Left cardiac atrium (tissue), 4 donors: ENCODE measurements at regions not wholly inside any gene's neighbourhood (a gene's known extent, or its start where the extent isn't known, plus 50 kb on each side); places are given as distances from the start of the nearest gene placed in this dataset.
A peak's percentile ranks its signal among the peaks of the same experiment; 100 is the strongest.
"Not testable (repeated sequence)": the region's sequence is repeated elsewhere in the genome, so short reads cannot be mapped to it uniquely, and the experiment has no call there.

ENCODE experiments used
- ATAC-seq, 2 donors: fragments of 200-7000 bp; cut with Tn5 transposase; one replicate each; pipeline ENCODE4 v1.9.1; 2020; ENCODE audit warnings: mild to moderate bottlenecking in 2 of 2, moderate library complexity in 2 of 2
- DNase-seq: peaks from one replicate; pipeline ENCODE4 v3.0.0-alpha.2; 2020
- intact Hi-C, 2 donors: fragments of 100-400 bp; cut with DNase I; formaldehyde crosslinking; loops; one replicate each; pipeline versions ENCODE4 v1.14.1 to v1.15.1; 2022 to 2023
- donor health status: DM: no; HTN: yes; CAD: no.
- donor health status: DM: no; HTN: yes; CAD: no; lungs with severe emphysema.
- donor health status: DM: yes; HTN: yes; CAD: no.
- donor health status: Dilated cardiomyopathy.

DNA sequence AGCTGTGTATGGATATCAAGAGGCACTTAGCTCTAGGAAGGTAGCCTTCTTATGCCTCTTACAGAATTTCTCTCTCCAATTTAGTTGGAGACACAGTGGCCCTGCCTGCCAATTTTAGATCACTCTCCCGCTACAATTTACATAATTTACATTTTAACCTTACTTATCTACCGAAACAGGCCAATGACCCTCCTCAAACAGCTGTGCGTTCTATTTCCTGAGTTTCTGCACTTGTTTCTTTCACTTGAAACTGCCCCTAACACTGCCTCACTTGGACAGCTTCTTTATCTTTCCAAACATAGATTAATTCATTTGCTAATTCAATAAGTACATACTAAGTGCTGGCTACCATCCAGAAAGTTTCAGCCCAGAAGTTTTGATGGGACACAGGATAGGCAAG, 52.9 kb upstream of the HDDC2 start:
- ATAC-seq: no peak
- no peak for DNase-seq
- intact Hi-C loops: no loop called here

DNA sequence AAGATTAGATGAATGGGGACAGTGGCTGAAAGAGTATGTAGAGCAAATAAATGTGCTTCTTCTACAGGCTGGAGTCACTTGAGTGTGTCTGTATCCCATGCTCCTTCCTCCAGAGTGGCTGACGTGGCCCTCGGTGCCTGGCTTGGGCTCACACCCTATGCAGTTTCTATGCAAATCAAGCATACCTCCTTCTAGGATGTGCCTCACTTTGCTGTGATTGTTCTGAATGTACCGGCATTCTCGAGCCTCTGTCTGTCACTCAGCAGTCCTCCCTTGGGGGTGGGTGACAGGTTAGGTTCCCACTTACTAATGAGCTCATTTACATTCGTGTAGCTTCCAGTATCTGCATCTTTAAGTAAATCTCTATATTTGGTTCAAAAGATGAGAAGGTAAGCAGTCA, 55.1 kb upstream of the HDDC2 start:
- ATAC-seq (no peak), DNase-seq (no peak)
- intact Hi-C loops: no loop called here

DNA sequence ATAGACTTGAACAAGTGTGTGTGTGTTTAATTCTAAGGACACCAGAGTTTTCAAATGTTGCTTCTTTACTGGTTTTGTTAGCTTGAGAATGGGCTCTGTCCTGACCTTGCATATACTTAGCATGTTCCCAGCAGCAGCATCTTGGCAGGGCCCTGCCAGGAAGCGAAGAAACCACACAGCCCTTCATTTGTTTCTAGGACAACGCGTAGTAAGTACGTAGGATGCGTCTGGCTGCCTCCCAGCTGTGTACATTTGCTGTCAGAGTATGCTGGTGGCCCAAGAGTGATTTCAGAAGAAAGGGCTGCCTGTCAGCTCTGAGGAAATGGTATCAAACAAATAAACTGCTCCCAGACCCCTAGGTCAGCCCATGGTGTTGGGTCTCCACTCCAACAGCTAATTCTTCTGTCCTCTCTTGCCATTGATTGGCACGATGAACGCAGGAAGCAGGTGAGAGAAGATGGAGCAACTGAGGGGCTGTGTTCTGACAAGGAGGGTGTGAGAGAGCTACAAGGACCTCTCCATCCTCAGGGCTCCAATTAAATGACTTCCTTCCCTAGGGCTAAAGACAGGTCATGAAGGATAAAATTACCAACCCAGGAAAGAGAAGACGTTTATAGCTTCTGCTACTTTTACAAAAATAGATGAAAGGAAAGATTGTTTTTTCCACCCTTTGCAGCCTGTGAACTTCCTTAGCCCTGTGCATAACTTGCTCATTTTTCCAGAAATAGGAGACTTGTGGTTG, 55.9 kb upstream of the HDDC2 start:
- ATAC-seq: peak; percentile 27 to 55

DNA sequence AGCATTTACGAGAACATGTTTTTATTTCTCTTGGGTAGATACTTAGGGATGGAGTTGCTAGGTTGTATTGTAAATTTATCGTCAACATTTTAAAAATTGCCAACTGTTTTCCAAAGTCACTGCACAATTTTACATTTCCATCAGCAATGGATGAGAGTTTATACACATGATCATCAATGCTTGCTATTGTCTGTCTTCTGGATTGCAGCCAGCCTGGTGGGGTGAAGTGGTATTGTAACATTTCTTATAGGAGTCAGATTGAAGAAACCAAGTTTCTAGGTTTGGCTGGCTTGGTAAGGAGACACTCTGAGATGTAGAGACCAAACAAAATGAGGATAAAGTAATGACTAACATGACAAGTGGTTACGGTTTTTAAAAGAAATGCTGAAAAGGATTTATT, 57.1 kb upstream of the HDDC2 start:
- ATAC-seq (no peak), DNase-seq (no peak)
- intact Hi-C loops: no loop called here

More for the DNA sequence above, 55.9 kb upstream of the HDDC2 start:
- intact Hi-C loops: no loop called here
- no peak for DNase-seq

DNA sequence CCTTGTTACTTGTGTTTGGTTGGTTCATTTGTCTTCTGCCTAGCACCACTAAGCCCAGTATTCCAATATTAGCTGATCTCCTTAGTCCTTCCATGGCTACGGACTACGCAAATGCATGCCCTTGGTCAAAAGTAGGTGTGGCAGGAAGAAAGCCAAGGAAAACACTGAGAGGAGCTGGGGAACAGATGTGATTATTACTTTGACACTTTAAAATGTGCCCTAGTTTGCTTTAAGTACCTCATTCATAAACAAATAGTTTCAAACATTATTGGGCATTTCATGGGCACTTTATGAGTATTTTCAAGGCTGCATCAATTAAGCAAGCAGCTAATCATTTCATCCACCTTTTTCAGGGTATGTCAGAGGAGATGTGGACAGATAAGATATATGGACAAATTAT, 60.1 kb upstream of the HDDC2 start:
- intact Hi-C loops: no loop called here
- no peak for DNase-seq
- ATAC-seq: no peak

DNA sequence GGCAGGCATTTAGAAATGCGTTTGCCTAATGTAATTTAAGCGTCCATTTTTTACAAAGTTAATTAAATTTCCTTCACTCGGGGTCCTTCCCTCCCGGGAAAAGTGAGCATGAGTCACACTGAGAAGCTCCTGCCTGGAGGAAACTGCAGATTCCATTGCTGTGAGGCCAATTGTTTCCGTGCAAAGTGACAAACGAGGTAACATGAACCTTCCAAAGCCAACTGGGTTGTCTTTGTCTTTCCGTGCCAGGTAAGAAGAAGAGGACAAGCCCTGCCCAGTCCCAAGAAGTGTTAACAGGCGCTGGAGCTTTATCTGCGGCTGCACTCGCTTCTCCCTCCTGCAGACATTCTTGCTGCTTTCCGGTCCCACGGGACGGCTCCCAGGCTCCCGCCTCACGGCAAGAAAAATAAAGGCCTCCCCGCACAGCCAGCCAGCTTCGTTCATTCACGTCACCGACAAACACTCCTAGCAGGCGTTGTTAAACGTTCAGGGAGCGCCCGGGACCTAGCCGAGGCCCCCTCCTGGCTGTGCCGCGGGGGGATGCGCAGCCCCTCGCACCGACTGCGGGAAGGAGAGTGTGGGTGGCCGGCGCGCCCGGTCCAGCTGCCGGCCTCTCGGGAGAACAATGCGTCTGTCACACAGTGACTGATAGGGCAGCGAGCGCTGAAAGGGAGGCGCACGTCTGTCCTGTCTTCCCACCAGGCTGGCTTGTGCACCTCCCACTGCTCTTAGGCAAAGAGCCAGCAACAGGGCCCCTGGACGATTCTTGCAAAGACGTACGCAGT, 61.5 kb upstream of the HDDC2 start:
- DNase-seq: peak; percentile 69
- ATAC-seq: peak; percentile 80 to 83
- intact Hi-C loops: no loop called here

DNA sequence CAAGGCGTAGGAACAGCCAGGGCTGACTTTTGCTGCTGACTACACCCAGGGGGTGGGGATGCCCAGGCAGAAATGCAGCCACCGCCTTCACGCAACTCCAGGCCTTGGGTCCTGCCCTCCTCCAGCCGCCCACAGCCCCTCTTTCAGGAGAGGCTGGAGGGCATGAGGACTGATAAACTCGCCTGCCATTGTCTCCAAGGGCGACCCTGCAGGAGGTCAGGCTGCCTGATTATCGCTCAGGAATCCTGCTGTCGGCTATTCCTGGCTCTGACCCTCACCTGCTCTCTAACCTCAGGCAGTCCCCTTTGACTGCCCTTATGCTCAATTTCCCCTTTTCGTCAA, 62.0 kb upstream of the HDDC2 start:
- ATAC-seq: no peak
- DNase-seq: no peak
- intact Hi-C loops: no loop called here

DNA sequence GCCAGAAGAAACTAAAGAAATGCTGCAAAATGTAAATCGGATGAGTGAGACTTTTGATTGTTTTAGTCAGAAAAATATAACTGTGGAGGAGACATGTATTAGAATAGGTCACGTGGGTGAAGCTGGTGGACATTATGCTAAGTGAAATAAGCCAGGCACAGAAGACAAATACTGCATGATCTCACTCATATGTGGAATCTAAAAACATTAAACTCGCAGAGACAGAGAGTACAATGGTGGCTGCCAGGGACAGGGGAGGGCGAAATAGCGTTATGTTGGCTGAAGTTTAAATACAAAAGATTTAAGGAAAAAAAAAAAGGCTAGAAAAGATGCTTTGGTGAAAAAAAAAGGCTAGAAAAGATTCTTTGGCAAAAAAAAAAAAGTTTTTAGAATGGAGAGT, 63.5 kb upstream of the HDDC2 start:
- DNase-seq: no peak
- intact Hi-C loops: no loop called here
- peak in 1 of 2 donors; percentile 9 for ATAC-seq

DNA sequence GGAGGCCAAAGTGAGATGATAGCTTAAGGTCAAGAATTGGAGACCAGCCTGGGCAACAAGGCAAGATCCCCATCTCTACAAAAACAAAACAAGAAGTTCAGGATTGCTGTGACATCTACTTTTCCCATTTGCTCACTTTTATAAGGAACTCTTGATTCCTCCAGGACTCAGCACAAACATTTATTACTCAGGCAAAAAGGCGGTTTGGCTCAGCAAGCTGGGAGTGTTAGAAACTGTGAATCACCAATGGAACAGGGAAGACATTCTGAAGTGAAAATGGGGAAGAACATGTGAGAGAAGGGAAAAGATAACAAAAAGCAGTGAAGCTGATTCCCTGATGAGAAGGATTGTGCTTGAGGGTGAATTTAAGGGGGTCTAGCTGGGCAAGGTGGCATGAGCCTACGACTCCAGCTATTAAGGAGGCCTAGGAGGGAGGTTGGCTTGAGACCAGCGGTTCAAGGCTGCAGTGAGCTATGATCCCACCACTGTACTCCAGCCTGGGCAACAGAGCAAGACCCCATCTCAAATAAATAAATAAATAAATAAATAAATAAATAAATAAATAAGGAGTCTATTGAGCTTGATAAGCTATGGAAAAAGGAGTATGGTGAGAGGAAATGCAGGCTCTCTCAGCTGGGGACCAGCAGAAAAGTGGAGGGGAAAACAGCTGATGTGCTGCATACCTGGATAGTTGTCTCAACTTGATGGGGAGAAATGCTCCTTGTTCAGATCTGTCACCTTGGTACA, 65.4 kb upstream of the HDDC2 start:
- intact Hi-C loops: no loop called here
- DNase-seq (no peak), ATAC-seq (no peak)

DNA sequence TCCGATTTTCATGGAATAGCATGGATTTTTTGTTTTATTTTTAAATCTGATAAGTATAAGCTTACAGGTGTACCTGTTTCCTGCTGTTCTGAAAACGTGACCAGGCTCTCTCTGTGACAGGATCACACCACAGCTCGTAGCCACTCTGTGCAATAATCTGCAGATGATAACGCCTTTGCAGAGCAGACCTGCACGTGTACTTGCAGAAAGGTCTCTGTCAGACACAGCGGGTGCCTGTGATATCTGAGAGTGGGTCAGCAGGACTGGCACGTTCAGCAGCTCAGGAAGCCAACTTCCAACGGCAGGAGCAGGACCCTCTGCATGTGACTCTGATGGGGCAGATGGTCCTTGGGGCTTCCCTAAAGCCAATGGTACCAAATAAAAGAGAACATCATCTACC, 68.6 kb upstream of the HDDC2 start:
- intact Hi-C loops: no loop called here
- DNase-seq (no peak), ATAC-seq (no peak)

DNA sequence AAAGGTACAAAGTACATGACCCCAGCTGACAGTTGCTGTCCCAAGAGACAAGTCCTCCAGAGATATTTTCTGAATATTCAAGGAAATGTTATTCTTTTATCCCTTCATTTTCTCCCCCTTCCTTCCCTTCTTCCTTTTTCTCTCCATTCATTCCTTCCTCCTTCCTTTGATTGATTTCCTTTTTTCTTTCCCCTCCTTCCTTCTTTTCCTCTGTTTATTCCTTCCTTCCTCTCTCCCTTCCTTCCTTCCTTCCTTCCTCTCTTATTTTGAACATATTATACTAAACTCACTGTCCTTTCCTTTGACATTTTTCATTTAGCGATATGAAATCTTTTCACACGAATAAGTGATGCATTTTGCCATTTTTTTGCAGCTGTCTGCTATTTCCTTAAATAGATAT, 73.2 kb upstream of the HDDC2 start:
- ATAC-seq: no peak
- intact Hi-C loops: no loop called here
- no peak for DNase-seq

DNA sequence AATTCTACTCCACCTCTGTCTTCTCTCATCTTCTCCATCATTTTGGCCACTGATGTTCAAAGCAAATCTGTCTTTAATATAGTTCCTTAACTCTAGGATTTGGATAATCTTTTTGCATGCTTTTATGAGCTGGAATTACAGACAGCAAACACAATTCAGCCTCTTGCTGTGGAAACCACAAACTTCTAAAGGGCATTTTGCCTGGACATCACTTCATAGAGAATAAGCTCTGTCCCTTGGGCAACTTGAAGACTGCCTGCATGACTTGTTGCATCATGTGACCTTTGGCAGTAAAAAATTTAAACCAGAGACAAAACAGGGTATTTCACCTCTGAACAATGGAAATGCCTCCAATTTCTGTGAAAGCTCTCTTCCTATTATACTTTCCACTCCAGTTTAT, 74.1 kb upstream of the HDDC2 start:
- ATAC-seq (no peak), DNase-seq (no peak)
- intact Hi-C loops: no loop called here

DNA sequence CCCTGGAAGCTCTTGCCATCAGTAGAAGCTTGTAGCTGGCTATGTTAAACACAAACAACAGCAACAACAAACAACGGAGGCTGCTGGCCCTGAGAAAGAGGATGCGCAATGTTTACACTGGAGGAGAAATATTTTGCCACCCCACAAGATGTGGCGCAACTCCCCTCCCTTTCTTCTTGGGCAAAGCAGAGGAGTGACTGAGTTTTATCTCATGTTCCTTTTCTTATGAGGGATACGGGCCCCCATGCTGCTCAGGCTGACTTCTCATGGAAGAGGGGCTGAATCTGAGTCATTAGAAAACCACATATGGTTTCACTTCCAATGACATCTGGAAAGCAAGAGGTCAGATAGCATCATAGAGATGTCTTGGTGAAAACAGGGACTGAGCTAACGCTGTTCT, 75.9 kb upstream of the HDDC2 start:
- intact Hi-C loops: no loop called here
- ATAC-seq (peak in 1 of 2 donors; percentile 35), DNase-seq (no peak)

DNA sequence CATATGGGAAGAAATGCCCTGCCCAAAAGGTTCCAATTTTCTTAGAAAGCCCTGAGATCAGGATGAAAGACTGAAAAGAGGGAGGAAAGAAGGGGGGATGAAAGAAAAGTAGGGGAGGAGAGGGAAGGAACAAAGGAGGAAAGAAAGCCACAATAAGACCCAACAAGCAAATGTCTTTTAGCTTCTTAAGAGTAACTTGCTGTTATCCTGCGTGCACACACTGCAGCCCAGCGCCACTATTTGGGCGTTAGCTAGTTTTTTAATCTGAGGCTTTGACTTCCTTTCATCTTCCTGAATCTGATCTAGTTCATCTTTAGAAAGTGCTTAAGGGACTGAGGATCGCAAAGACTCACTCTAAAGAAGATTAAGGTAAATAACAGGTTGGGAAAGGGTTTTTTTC, 77.4 kb upstream of the HDDC2 start:
- no peak for DNase-seq
- ATAC-seq: no peak
- intact Hi-C loops: no loop called here

DNA sequence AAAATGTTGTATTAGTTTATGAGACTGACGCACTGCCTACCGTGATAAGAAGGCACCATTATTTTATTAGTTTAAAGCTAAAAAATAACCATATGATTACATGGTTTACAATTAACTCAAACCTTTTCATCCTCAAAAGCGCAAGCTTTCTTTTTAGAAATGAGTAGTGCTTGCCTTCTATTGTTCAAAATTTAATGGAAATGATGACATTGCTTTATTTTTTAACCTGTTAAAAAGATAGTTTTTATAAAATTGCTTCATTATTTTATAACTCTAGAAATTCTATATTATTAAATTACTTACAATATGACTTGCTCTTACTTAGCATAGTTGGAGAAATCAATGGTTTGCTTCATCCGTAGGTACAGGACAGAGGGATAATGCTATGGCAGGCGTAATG, 78.7 kb upstream of the HDDC2 start:
- ATAC-seq: no peak
- DNase-seq: no peak
- intact Hi-C loops: no loop called here

DNA sequence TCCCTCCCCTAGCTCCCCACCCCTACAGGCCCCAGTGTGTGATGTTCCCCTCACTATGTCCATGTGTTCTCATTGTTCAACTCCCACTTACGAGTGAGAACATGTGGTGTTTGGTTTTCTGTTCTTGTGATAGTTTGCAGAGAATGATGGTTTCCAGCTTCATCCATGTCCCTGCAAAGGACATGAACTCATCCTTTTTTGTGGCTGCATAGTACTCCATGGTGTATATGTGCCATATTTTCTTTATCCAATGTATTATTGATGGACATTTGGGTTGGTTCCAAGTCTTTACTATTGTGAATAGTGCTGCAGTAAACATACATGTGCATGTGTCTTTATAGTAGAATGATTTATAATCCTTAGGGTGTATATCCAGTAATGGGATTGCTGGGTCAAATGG, 84.6 kb upstream of the HDDC2 start:
- intact Hi-C loops, ATAC-seq, DNase-seq: not testable (repeated sequence)

DNA sequence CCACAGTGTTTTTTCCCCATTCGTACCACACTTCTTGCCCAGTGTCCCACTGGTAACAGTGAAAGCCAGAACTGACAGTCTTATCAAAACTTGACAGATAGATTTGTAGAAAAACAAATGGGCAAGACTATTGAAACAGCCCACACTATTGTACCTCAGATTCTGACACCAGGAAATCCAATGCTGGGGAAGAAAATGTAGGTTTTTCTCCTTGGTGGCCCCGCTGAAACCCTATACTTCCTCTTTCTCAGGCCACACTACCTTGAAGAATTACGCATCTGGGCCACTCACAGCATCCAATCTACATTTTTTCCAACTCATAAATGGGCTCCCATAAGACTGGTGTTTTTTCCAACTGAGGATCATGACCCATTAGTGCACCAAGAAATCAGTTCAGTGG, 90.9 kb upstream of the HDDC2 start:
- intact Hi-C loops: no loop called here
- DNase-seq (no peak), ATAC-seq (no peak)

DNA sequence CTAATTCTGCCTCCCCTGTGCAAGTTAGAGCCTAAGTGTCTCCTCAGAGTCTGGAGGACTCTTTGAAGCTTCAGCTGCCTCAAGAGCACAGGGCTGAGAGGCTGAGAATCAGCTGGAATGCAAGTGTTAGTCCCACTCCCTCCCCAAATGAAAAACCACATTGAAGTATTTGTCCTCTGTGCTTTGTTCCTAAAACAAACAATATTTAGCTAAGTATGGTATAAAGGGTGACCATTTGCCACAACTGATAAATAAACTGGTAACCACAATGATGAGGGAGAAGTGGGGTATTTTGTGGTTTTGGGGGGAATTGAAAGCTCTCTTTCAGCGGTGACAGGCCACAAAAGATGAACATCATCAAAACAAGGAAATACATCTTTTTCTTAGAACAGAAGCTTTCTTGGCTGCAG, 91.7 kb upstream of the HDDC2 start:
- ATAC-seq (no peak), DNase-seq (no peak)
- intact Hi-C loops: no loop called here

DNA sequence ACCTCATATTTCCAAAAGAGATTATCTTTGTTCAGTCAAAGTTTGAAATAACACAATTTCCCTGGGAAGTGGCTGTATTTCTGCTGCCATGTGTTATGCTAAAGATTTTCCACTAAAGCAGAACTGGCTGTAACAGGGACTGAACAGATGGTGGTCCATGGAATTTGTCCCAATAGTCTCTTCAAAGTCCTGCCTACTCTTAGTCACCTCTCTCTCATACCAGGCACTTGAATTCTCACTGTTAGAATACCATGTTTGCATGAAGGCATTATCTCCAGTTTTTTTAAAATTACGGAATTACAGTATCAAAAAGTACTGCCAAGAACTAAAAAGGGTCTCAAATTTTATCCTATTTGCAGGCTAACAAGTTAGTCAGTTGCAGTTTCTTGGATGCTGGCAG, 105.0 kb upstream of the HDDC2 start:
- no peak for ATAC-seq
- no peak for DNase-seq
- intact Hi-C loops: no loop called here

DNA sequence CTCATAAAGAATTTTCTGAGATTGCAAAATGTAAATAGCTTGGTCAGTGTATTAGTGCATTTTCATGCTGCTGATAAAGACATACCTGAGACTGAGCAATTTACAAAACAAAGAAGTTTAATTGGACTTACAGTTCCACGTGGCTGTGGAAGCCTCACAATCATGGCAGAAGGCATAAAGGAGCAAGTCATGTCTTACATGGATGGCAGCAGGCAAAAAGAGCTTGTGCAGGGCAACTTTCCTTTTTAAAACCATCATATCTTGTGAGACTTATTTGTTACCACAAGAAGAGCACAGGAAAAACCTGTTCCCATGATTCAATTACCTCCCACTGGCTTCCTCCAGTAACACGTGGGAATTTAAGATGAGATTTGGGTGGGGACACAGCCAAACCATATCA, 112.7 kb upstream of the HDDC2 start:
- ATAC-seq (no peak), DNase-seq (no peak)
- intact Hi-C loops: no loop called here

DNA sequence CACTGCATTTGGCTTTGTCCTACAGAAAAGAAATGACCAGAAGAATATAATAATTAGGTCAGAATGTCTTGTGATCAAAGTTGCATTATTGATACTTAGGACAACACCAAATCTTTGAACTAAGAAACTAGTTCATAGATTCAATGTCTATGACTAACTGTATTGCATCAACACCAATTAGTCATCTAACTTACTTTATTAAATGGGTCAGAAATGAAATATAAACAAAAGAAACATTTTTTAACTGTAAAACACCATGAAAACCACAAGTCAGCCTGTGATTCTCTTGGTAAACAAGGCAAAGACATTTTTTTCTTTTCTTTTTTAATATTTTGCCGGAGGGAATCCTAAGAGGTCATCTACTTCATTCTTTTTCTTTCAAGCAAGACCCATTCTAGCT, 114.1 kb upstream of the HDDC2 start:
- no peak for DNase-seq
- intact Hi-C loops: no loop called here
- no peak for ATAC-seq
